GM21390 (cell line): ENCODE measurements at regions not wholly inside any gene's neighbourhood (a gene's known extent, or its start where the extent isn't known, plus 50 kb on each side); places are given as distances from the start of the nearest gene placed in this dataset.
"Not testable (repeated sequence)": the region's sequence is repeated elsewhere in the genome, so short reads cannot be mapped to it uniquely, and the experiment has no call there.

Experiments used
- ATAC-seq: cut with Tn5 transposase; IDR thresholded peaks from one replicate; pipeline ENCODE4 v1.9.1; 2021; ENCODE audit not compliant: unreplicated experiment

DNA sequence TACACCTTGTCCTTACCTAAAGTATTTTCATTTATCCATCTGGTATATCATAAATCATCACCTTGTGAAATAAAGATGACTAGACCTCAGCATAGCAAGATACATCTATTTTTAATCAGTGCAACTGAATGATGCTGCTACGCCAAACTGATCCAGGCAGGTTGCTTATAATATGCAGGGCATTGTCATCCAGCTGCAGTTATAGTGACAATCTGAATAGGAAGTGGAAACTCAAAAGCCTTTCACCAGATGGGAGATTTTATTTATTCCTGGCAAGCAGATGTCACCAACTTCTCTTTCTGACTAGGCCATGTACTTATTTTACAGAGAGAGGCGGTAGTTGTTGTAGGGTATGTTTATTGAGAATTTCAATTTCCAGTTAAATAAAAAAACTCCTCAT, 747.3 kb downstream of the ADCYAP1 start:
- no peak for ATAC-seq

- no peak for ATAC-seq
These were observed 749.2 kb downstream of the ADCYAP1 start for GRCh38 chr18:1653873-1654272.

- no peak for ATAC-seq
These were observed 753.2 kb downstream of the ADCYAP1 start for GRCh38 chr18:1657876-1658275.

DNA sequence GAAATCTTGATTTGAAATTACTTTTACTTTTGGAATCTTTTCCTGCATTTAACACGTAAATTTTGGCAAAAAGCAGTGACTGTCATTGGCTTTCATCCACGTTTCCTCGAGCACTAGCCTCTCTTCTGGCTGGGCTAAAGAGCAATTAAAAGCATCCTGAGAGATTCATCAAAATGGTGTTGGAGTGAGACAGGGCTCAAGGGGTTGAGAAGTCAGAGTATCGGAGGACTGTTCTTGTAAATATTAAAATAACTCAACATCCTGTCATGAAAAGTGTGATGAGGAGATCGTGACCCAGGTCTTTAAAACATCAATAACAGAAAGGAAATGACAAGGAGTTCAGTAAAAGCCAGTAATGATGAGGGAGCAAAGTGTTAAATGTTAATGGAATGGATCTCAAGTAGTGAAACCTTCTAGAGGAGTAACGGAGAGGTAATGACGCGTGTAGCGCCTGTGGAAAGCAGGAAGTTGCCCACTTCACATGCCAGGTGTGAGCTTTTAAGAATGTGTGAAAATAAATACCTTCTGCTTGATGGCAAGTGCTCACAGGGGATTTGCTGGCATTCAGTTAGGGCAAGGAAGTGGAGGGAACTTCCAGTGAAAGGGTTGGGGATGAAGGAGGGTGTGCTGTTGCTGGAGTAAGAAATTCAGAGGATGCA, 754.4 kb downstream of the ADCYAP1 start:
- ATAC-seq: no peak

DNA sequence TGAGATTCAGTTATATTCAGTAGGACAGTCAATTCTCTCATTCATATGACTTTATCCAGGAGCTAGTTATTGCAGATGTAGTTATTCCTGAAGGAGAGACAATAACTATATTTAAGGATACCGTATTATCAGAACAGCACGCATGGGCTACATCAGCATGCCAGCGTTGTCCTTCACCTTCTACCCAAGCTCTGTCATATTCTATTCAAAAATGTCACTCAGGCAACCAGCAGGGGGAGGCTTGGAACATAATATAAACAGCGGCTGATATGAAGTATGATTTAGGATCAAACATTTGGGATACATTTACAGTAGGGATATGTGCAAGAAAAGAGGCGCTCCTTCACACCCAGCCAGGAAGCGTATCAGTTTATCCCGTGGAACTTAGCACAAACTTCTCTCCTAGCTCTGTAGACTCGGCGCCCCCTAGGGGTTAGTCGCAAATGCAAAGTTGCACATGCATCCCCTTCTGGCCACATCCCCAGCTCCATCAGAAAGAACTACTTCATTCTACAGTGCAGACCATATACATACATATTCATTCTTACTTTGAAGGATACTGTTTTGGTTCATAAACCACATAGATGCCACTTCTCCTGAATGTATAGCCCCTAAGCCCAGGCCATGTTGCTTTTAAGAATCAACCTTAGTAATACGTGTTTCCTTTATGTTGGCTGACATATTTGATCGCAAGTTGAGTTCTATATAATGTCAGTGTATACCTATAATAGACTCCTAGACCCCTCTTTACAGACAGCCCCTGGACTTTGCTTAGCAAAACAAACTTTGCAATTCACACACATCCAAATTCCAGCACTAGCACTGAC, 759.4 kb downstream of the ADCYAP1 start:
- peak; percentile 84 for ATAC-seq

DNA sequence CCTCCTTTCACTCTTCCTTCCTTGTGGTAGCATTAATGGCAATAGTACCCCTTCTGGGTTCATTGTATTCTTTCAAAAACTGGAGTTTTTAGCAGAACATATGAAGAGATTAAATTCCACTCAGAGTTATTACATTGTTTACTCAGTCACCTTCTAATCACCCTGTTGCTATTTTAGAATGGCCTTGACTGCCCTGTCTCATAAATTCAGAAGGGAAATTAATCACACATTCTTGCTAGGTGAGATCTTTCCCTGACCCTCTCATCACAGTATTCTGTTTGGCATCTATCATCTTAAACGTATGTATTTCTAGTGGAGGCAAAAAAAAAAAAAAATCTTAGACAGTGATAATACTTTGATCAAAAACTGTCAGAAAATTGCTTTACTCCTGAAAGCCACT, 760.4 kb downstream of the ADCYAP1 start:
- no peak for ATAC-seq

DNA sequence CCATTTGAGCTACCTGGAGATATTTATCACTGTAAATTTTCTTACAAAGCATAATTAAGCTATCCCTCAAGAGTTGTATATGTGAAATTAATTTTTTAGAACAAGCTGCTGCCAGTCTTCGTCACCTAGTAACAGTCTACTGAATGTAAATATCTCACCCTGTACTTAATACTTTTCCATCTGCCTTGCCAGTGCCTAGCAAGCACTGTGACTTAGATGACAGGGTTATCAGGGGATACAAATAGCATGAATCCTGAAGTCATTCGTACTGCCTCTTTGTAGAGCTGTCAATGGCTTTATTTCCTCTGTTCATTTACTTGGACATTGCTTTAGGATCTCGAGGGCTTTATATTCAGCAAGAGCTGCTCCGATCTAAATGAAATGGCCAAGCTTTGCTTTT, 763.6 kb downstream of the ADCYAP1 start:
- ATAC-seq: no peak

- ATAC-seq: not testable (repeated sequence)
These were observed 767.0 kb downstream of the ADCYAP1 start for GRCh38 chr18:1671710-1672109.

GRCh38 chr18:1676387-1676786, 771.7 kb downstream of the ADCYAP1 start:
- ATAC-seq: no peak

- no peak for ATAC-seq
These were observed 775.4 kb downstream of the ADCYAP1 start for GRCh38 chr18:1680108-1680507.

- no peak for ATAC-seq
These were observed 787.2 kb downstream of the ADCYAP1 start for GRCh38 chr18:1691863-1692262.

GRCh38 chr18:1708006-1708405, 803.3 kb downstream of the ADCYAP1 start:
- ATAC-seq: no peak

DNA sequence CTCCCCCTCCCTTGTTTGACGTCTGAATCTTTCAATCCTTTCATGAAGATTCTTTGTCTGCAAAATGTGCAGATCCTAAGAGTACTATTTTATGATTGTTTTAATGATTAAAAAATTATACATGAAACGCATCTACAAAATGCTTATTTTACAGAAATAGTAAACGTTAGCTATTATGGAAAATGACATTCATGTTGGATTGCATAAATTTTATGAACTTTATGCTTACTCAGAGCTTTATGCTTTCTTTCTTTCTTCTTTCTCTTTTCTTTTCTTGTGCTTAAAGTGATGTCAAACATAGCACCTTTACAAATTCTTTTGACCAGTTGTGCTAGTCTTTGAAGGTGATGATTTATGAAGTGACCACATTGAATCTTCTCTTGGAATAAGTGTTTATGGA, 805.4 kb downstream of the ADCYAP1 start:
- no peak for ATAC-seq

DNA sequence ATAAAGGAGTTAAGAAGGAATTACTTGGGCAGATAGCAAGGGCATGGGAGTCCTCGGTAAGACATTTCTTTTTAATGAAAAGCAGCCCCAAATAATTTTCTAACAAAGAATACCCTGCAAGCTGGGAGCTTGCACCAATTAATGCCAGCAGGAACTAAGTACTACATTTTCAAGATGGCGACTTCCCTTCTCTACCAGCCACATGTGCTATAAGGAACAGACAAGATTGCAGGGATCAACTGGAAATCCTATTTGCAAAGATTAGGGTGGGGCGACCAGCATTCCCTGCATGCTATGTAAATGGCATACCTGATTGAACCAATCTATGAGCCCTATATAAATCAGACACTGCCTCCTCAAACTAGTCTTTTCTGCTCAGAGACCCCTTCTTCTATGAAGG, 827.5 kb downstream of the ADCYAP1 start:
- ATAC-seq: no peak

GRCh38 chr18:1746131-1746530, 825.2 kb downstream of the METTL4 start:
- ATAC-seq: no peak

DNA sequence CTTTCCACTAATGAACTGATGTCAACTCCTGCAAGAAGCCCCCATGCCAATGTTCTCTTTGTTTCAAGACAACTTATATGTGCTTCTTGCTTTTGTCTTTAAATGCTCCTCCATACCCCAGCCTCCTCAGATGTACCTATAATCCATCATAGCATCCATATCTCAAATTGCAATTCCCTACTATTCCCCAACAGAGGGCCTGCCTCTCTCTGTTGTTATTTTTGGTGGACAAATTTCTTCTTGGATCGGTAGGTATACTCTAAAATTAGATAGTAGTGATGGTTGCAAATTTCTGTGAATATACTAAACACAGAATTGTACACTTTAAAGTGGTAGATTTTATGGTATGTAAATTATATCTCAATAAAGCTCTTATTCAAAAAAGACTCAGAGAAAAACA, 820.1 kb downstream of the METTL4 start:
- no peak for ATAC-seq

- no peak for ATAC-seq
These were observed 810.4 kb downstream of the METTL4 start for GRCh38 chr18:1760901-1761300.

DNA sequence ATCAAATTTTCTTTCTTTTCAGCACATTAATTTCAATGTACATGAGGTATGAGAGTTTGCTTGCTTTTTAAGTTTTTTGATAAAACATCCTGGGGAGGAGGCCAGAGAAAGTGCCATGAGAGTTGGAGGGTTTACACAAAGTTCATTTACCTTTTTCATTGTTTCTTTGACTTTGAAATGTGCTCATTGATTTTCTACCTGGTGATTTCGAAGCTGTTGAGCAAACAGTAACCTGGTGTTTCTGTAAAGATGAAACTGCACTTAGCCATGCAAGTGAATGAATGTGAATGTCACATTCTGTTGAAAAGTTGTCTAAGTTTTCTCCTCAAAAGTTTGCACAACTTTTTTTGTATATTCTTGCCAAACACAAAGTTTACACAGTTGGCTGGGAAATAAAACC, 797.0 kb downstream of the METTL4 start:
- no peak for ATAC-seq

- ATAC-seq: no peak
These were observed 793.5 kb downstream of the METTL4 start for GRCh38 chr18:1777843-1778242.

DNA sequence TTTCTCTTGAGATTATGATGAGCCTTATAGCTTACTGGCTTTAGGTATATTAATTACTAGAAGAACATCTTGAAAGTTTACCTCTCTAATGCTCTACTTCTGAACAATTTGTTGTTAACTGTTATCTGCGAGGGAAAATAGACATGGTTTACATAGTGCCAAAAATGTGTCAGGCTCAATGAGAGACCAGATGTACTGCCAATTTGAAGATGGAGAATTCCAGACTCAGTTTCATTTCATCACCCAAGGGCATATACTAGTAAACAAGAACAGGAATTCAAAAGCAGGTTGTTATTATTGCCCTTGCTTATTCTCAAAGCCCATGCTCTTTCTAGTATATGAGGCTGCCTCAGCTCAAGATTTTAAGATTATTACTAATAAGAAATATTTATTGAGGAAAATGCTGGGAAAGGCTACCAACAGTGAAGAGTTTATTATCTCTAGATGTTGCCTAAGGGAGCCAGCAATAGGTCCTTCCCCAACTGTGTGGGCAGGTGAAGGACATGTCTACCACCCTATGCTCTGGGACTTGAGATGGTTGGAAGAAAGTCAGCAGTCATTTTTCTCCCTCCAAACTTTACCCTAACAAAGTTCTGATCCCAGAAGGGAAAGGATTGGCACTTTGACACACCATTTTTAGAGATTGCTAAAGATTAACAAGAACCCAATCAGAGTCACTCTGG, 792.7 kb downstream of the METTL4 start:
- ATAC-seq: no peak

GRCh38 chr18:1779587-1779986, 791.7 kb downstream of the METTL4 start:
- ATAC-seq: no peak

DNA sequence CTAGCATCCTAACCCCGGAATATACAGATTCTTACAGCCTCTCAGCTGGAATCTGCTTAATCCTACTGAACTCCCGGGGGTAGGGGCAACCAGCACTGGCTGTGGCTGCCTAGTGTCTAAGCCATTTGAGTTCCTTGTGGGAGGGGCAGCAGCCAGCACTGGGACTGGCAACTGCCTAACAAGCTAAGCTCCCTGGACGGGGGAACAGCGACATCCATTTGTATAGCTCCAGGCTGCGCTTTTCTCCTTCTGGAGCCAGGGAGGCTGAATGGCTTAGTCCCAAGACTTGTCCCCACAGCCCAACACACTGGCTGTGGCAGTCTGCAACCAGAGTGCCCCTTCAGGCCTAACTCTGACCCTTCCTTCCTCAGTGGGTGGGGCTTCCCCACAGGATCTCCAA, 787.2 kb downstream of the METTL4 start:
- ATAC-seq: no peak
